ENCODE measurements at regions not wholly inside any gene's neighbourhood (a gene's known extent, or its start where the extent isn't known, plus 50 kb on each side); places are given as distances from the start of the nearest gene placed in this dataset.

DNA sequence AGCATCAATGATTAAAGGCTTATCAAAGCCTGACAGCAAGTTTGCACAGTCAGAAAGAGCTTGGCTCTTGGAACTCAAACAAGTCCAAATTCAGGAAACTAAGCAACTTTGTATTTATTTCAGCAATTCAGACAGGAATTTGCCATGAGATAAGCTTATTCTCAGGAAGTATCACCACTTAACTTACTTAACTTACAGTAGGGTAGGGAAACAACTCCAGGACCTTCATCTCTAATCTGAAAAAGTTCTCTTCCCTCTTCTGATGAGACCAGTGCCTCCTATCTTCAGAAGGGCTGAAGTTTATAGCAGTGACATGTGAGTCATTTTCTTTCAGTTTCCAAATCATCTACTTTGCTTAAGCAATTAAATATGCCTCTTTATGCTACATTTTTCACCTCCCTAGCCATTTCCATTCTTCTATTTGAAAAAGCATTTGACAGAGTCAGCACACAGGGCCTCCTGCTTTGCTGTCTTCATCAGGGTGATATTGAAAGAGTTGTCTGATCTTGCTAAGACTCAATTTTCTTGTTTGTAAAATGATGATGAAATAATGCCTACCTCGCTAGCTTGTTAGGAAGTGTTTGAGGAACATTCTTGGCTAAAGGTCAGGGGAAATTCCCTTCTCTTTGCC is 389.5 kb downstream of the RND3 start:
- TF ChIP-seq, protein P1, sequence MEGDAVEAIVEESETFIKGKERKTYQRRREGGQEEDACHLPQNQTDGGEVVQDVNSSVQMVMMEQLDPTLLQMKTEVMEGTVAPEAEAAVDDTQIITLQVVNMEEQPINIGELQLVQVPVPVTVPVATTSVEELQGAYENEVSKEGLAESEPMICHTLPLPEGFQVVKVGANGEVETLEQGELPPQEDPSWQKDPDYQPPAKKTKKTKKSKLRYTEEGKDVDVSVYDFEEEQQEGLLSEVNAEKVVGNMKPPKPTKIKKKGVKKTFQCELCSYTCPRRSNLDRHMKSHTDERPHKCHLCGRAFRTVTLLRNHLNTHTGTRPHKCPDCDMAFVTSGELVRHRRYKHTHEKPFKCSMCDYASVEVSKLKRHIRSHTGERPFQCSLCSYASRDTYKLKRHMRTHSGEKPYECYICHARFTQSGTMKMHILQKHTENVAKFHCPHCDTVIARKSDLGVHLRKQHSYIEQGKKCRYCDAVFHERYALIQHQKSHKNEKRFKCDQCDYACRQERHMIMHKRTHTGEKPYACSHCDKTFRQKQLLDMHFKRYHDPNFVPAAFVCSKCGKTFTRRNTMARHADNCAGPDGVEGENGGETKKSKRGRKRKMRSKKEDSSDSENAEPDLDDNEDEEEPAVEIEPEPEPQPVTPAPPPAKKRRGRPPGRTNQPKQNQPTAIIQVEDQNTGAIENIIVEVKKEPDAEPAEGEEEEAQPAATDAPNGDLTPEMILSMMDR (IDR thresholded peaks at IDR 0.05; ENCODE audit: extremely low read depth in 1 of 2, insufficient read depth in 1 of 2, low read depth in 1 of 2, low read length in 2 of 2) = peak; percentile 15 to 19
- peak; percentile 2 for TF ChIP-seq JUN (IDR thresholded peaks at IDR 0.05; ENCODE audit: borderline replicate concordance, insufficient read depth, insufficient read length, low read depth)
- peak; percentile 73 for TF ChIP-seq GATA2 (IDR thresholded peaks at IDR 0.05; ENCODE audit: insufficient read depth, insufficient read length, low read depth, low read length)
- no peak for TF ChIP-seq MYC (IDR thresholded peaks at IDR 0.05; ENCODE audit: low read depth, low read length)
- peak; percentile 45 for TF ChIP-seq POLR2A (IDR thresholded peaks at IDR 0.05; ENCODE audit: low read depth, low read length)
- no peaks in the 10 kb centered on the region for H3K36me3 ChIP-seq (ENCODE audit: control insufficient read depth in 2 of 2, extremely low read depth in 1 of 2, insufficient read depth in 2 of 2, low read length in 2 of 2)
- ChIA-PET CTCF (interaction anchor here (0.8 to 1.5 kb wide), 13 partner anchors 8 to 453 kb away, joined by 3 to 5 read pairs (median 4); no protein-coding TSS in a partner anchor), POLR2A (no interaction called here)
- peak overlapping the region in 1 of 3 experiments; percentile 31 for H3K4me3 ChIP-seq (replicated peaks in 1 of 3; ENCODE audit: insufficient read depth in 1 of 3, low read depth in 1 of 3, low read length in 3 of 3)
- intact Hi-C loops (cut with micrococcal nuclease) (loop anchor here (2.0 to 5.0 kb wide), 3 partner anchors 27 to 71 kb away; no protein-coding TSS in a partner anchor), dilution Hi-C loops (cut with MboI; ENCODE audit: extremely low pct_ligation_motif_present, low sequenced_read_pairs) (no loop called here)
- H3K9me1 ChIP-seq (replicated peaks; ENCODE audit: control insufficient read depth, extremely low read depth, insufficient read depth, low read length) = no peaks in the 10 kb centered on the region
- H4K20me1 ChIP-seq (replicated peaks; ENCODE audit: control insufficient read depth, extremely low read depth, insufficient read depth, low read length) = no peaks in the 10 kb centered on the region
- H3K9me3 ChIP-seq (replicated peaks; ENCODE audit: control insufficient read depth, insufficient read depth, low read length) = no peaks in the 10 kb centered on the region
- peaks cover 19% of the 10 kb centered on the region for H3K4me1 ChIP-seq (ENCODE audit: control insufficient read depth, extremely low read depth, insufficient read depth, low read length)
- no peaks in the 10 kb centered on the region for H3K27me3 ChIP-seq (ENCODE audit: control insufficient read depth in 2 of 2, insufficient read depth in 2 of 2, low read length in 2 of 2)
- H3K4me2 ChIP-seq (ENCODE audit: insufficient read depth, low read length) = peak overlapping the region; percentile 63
- DNase-seq (ENCODE audit: low read depth, low spot score) (peak; percentile 91), FAIRE-seq (peak; percentile 83)
- H3K27ac ChIP-seq (ENCODE audit: insufficient read depth, low read depth, low read length) = peak overlapping the region; percentile 58
- peak overlapping the region; percentile 48 for H2AFZ ChIP-seq (ENCODE audit: low read depth, low read length)
- H3K79me2 ChIP-seq (ENCODE audit: control insufficient read depth, insufficient read depth, low read length) = no peaks in the 10 kb centered on the region
- BruUV-seq (replicated peaks) = TSS peak; percentile 88
- H3K9ac ChIP-seq (replicated peaks; ENCODE audit: extremely low read depth, insufficient read depth, low read length) = peak overlapping the region; percentile 50

DNA sequence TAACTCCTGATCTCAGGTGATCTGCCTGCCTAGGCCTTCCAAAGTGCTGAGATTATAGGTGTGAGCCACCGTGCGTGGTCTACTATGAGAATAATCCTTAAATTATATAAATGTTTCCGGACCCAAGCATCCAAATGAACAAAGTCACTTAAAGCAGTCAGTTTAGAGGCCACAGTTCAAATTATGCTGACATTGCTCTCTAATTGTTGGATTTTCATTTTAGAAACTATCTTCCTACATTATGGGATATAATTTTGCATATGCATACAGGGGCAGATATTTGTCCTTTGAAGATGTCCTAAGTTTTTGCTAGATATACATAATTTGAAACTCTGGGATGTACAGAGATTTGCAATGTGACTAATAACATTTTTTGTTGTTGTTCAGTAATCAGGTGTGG is 390.1 kb downstream of the RND3 start:
- Histone ChIP-seq H3K9ac (replicated peaks; ENCODE audit: extremely low read depth, insufficient read depth, low read length) (peak overlapping the region; percentile 50), H3K79me2 (ENCODE audit: control insufficient read depth, insufficient read depth, low read length) (no peaks in the 10 kb centered on the region), H3K27me3 (ENCODE audit: control insufficient read depth in 2 of 2, insufficient read depth in 2 of 2, low read length in 2 of 2) (no peaks in the 10 kb centered on the region), H3K4me3 (replicated peaks in 1 of 3; ENCODE audit: insufficient read depth in 1 of 3, low read depth in 1 of 3, low read length in 3 of 3) (no peak overlapping the region), H3K36me3 (ENCODE audit: control insufficient read depth in 2 of 2, extremely low read depth in 1 of 2, insufficient read depth in 2 of 2, low read length in 2 of 2) (no peaks in the 10 kb centered on the region), H3K4me2 (ENCODE audit: insufficient read depth, low read length) (peak overlapping the region; percentile 63), H3K9me3 (replicated peaks; ENCODE audit: control insufficient read depth, insufficient read depth, low read length) (no peaks in the 10 kb centered on the region), H2AFZ (ENCODE audit: low read depth, low read length) (peak overlapping the region; percentile 48), H4K20me1 (replicated peaks; ENCODE audit: control insufficient read depth, extremely low read depth, insufficient read depth, low read length) (no peaks in the 10 kb centered on the region), H3K27ac (ENCODE audit: insufficient read depth, low read depth, low read length) (peak overlapping the region; percentile 58), H3K9me1 (replicated peaks; ENCODE audit: control insufficient read depth, extremely low read depth, insufficient read depth, low read length) (no peaks in the 10 kb centered on the region), H3K4me1 (ENCODE audit: control insufficient read depth, extremely low read depth, insufficient read depth, low read length) (peaks cover 19% of the 10 kb centered on the region)
- TF ChIP-seq EZH2 (IDR thresholded peaks at IDR 0.05; ENCODE audit: borderline replicate concordance, low read depth, low read length, severe bottlenecking) = no peak
- TF ChIP-seq GATA2 (IDR thresholded peaks at IDR 0.05; ENCODE audit: insufficient read depth, insufficient read length, low read depth, low read length) = no peak
- TF ChIP-seq, protein P1 (IDR thresholded peaks at IDR 0.05; ENCODE audit: extremely low read depth in 1 of 2, insufficient read depth in 1 of 2, low read depth in 1 of 2, low read length in 2 of 2) = no peak
- TF ChIP-seq POLR2AphosphoS5 (IDR thresholded peaks at IDR 0.05; ENCODE audit: insufficient read depth, low read depth, low read length) = no peak
- BruUV-seq (replicated peaks) = no TSS peak
- intact Hi-C loops (cut with micrococcal nuclease) = loop anchor here (2.0 to 5.0 kb wide), 2 partner anchors 35 to 70 kb away; no protein-coding TSS in a partner anchor
- POLR2A ChIA-PET = no interaction called here
- FAIRE-seq (no peak), DNase-seq (ENCODE audit: low read depth, low spot score) (no peak)
- CTCF ChIA-PET = interaction anchor here (0.8 to 1.5 kb wide), 13 partner anchors 8 to 452 kb away, joined by 3 to 5 read pairs (median 4); no protein-coding TSS in a partner anchor
- dilution Hi-C loops (cut with MboI; ENCODE audit: extremely low pct_ligation_motif_present, low sequenced_read_pairs) = no loop called here
